GM12878 (cell line): ENCODE measurements at regions not wholly inside any gene's neighbourhood (a gene's known extent, or its start where the extent isn't known, plus 50 kb on each side); places are given as distances from the start of the nearest gene placed in this dataset.

Experiments
- ATAC-seq: fragments of 200-7000 bp; cut with Tn5 transposase; 3 replicates; pipeline ENCODE4 v1.9.1; 2020; ENCODE audit warnings: mild to moderate bottlenecking, moderate library complexity
- BruUV-seq: library from RNA; stranded (reverse); fragments of 400-500 nt; replicated peaks from 2 replicates; lab custom pipeline; 2021; lab: Mats Ljungman, UMichigan
- CTCF ChIA-PET: fragments of 300-600 bp; sonication (Branson Sonifier 250); formaldehyde crosslinking; extraction: SDS; loops from one replicate; lab custom pipeline; 2021; ENCODE audit warnings: inconsistent platforms; lab: Yijun Ruan, JAX
- POLR2A ChIA-PET: fragments of 350-600 bp; formaldehyde crosslinking; extraction: SDS; loops from one replicate; lab custom pipeline; 2021; ENCODE audit warnings: inconsistent platforms; lab: Charles Lee
- RAD21 ChIA-PET: fragments of 300-600 bp; sonication (Branson Sonifier 250); formaldehyde crosslinking; loops from one replicate; lab custom pipeline; 2023; ENCODE audit warnings: antibody characterized with exemption; ENCODE audit not compliant: unreplicated experiment; lab: Charles Lee
- SMC1A ChIA-PET: fragments of 300-600 bp; sonication (Branson Sonifier 250); formaldehyde crosslinking; loops from one replicate; lab custom pipeline; 2023; ENCODE audit not compliant: unreplicated experiment, uncharacterized antibody; lab: Charles Lee
- DNase-seq: peaks from one replicate; pipeline ENCODE4 v3.0.0-alpha.2; 2011; ENCODE audit warnings: low read depth, low spot score
- FAIRE-seq: peaks from 3 replicates; lab custom pipeline; 2011; peaks lifted over from hg19 to GRCh38; lab: Jason Lieb, UNC
- H2AFZ ChIP-seq: 2 replicates; pipeline ENCODE4 v1.6.0; 2011; ENCODE audit warnings: low read depth, low read length, control low read depth; ENCODE audit not compliant: control insufficient read depth
- H3K27ac ChIP-seq: 2 replicates; pipeline ENCODE4 v1.5.1; 2011; ENCODE audit warnings: control low read depth; ENCODE audit not compliant: control insufficient read depth, insufficient read depth
- H3K27me3 ChIP-seq, 2 experiments: replicated peaks in 1 of 2; 2 replicates each; pipeline versions ENCODE4 v1.6.0 to v1.6.1; 2011; ENCODE audit warnings: low read length in 1 of 2; ENCODE audit not compliant: control insufficient read depth in 2 of 2, insufficient read depth in 2 of 2
- H3K36me3 ChIP-seq, 2 experiments: 2 replicates each; pipeline ENCODE4 v1.5.1; 2011; ENCODE audit warnings: low read length in 1 of 2; ENCODE audit not compliant: control insufficient read depth in 2 of 2, insufficient read depth in 2 of 2
- H3K4me1 ChIP-seq: 2 replicates; pipeline ENCODE4 v1.6.1; 2011; ENCODE audit warnings: mild to moderate bottlenecking, low read length, moderate library complexity, mixed read lengths; ENCODE audit not compliant: control insufficient read depth, insufficient read depth
- H3K4me2 ChIP-seq: 2 replicates; pipeline ENCODE4 v1.6.0; 2011; ENCODE audit warnings: control low read depth; ENCODE audit not compliant: control insufficient read depth, insufficient read depth
- H3K4me3 ChIP-seq: fragments of 200-600 bp; sonication (generic); 2 replicates; pipeline ENCODE4 v1.5.1; 2016
- H3K79me2 ChIP-seq: 2 replicates; pipeline ENCODE4 v1.6.0; 2011; ENCODE audit warnings: low read length; ENCODE audit not compliant: control insufficient read depth, insufficient read depth
- H3K9ac ChIP-seq: 2 replicates; pipeline ENCODE4 v1.8.0; 2011; ENCODE audit warnings: low read length, control low read depth, mixed read lengths; ENCODE audit not compliant: control insufficient read depth, insufficient read depth
- H3K9me3 ChIP-seq: replicated peaks from 3 replicates; pipeline ENCODE4 v1.5.1; 2011; ENCODE audit warnings: mild to moderate bottlenecking, low read length; ENCODE audit not compliant: control insufficient read depth, insufficient read depth
- H4K20me1 ChIP-seq: 2 replicates; pipeline ENCODE4 v1.6.0; 2011; ENCODE audit not compliant: control insufficient read depth, insufficient read depth
- ELK1 ChIP-seq: IDR thresholded peaks from 2 replicates; pipeline ENCODE4 v1.6.1; 2012; ENCODE audit warnings: low read depth, low read length, improper control_type of control experiment
- POLR2AphosphoS5 ChIP-seq: IDR thresholded peaks from 2 replicates; pipeline ENCODE4 v1.6.1; 2011; ENCODE audit warnings: mild to moderate bottlenecking, low read length, inconsistent platforms
- POU2F2 ChIP-seq: IDR thresholded peaks from 3 replicates; pipeline ENCODE4 v1.6.1; 2011; ENCODE audit warnings: low read depth, mild to moderate bottlenecking, low read length, borderline replicate concordance
- RELA ChIP-seq: fragments of 450-650 bp; IDR thresholded peaks from 2 replicates; pipeline ENCODE4 v1.8.0; 2014; ENCODE audit warnings: borderline replicate concordance; ENCODE audit not compliant: partially characterized antibody
- SIN3A ChIP-seq: IDR thresholded peaks from 2 replicates; pipeline ENCODE4 v1.6.1; 2012; ENCODE audit warnings: low read depth, low read length, improper control_type of control experiment
- SREBF1 ChIP-seq: IDR thresholded peaks from 2 replicates; pipeline ENCODE4 v1.6.1; 2012; ENCODE audit warnings: mild to moderate bottlenecking, low read length
- STAT1 ChIP-seq: fragments of 450-650 bp; conservative IDR thresholded peaks from 2 replicates; pipeline ENCODE4 v1.6.1; 2014; ENCODE audit warnings: antibody characterized with exemption, mild to moderate bottlenecking
- STAT3 ChIP-seq: IDR thresholded peaks from 2 replicates; pipeline ENCODE4 v1.6.1; 2011; ENCODE audit warnings: low read depth, low read length, improper control_type of control experiment
- ZNF24 ChIP-seq: fragments of 450-650 bp; IDR thresholded peaks from 2 replicates; pipeline ENCODE4 v1.6.1; 2017; ENCODE audit warnings: antibody characterized with exemption, mild to moderate bottlenecking
- ZNF384 ChIP-seq: IDR thresholded peaks from 2 replicates; pipeline ENCODE4 v1.6.1; 2012; ENCODE audit warnings: low read depth, mild to moderate bottlenecking, low read length, improper control_type of control experiment, borderline replicate concordance
- in situ Hi-C: fragments of 300-500 bp; cut with MboI; formaldehyde crosslinking; loops from 9 replicates; pipeline ENCODE4 v1.14.3; 2018; ENCODE audit warnings: mixed read lengths
- intact Hi-C: fragments of 100-400 bp; cut with micrococcal nuclease; formaldehyde crosslinking; loops from one replicate; pipeline ENCODE4 v1.14.2; 2022; ENCODE audit not compliant: unreplicated experiment

- Histone ChIP-seq H3K27ac (no peak overlapping the region), H4K20me1 (no peaks in the 10 kb centered on the region), H3K4me1 (no peaks in the 10 kb centered on the region), H3K27me3 (no peaks in the 10 kb centered on the region), H3K79me2 (no peaks in the 10 kb centered on the region), H3K9ac (no peak overlapping the region), H3K36me3 (no peaks in the 10 kb centered on the region), H3K4me2 (no peak overlapping the region), H2AFZ (no peak overlapping the region), H3K4me3 (no peak overlapping the region), H3K9me3 (no peaks in the 10 kb centered on the region)
- TF ChIP-seq POLR2AphosphoS5 (no peak), POU2F2 (no peak), ZNF24 (no peak), ELK1 (no peak), RELA (no peak), SIN3A (no peak), STAT1 (no peak), SREBF1 (no peak), STAT3 (no peak), ZNF384 (no peak)
- in situ Hi-C loops (no loop called here), intact Hi-C loops (no loop called here)
- DNase-seq (no peak), FAIRE-seq (no peak), ATAC-seq (no peak)
- ChIA-PET SMC1A (no interaction called here), RAD21 (no interaction called here), CTCF (no interaction called here), POLR2A (no interaction called here)
- BruUV-seq, result no TSS peak
These were observed 1073.8 kb downstream of the SLITRK5 start for GRCh38 chr13:88745011-88745410.
